ENCODE measurements at regions not wholly inside any gene's neighbourhood (a gene's known extent, or its start where the extent isn't known, plus 50 kb on each side); places are given as distances from the start of the nearest gene placed in this dataset.

DNA sequence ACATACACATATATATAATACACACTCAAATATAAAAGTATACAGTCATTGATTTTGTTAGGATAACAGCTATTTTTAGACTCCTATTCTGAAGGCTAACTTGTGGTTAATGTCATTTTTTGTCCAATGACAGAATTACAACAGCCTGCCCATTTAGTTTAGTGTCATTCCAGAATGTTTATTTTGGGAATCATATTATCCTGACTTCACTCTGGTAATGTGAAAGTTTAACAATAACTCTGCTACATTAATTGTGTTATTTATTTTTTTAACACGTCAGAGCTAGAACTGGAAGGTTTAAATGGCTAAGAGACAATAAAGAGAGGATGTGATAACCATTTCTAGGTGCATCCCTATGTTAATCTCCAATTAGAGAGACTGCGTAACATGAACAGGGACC, 648.1 kb downstream of the USP25 start:
- TF ChIP-seq, protein P1, sequence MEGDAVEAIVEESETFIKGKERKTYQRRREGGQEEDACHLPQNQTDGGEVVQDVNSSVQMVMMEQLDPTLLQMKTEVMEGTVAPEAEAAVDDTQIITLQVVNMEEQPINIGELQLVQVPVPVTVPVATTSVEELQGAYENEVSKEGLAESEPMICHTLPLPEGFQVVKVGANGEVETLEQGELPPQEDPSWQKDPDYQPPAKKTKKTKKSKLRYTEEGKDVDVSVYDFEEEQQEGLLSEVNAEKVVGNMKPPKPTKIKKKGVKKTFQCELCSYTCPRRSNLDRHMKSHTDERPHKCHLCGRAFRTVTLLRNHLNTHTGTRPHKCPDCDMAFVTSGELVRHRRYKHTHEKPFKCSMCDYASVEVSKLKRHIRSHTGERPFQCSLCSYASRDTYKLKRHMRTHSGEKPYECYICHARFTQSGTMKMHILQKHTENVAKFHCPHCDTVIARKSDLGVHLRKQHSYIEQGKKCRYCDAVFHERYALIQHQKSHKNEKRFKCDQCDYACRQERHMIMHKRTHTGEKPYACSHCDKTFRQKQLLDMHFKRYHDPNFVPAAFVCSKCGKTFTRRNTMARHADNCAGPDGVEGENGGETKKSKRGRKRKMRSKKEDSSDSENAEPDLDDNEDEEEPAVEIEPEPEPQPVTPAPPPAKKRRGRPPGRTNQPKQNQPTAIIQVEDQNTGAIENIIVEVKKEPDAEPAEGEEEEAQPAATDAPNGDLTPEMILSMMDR (IDR thresholded peaks at IDR 0.05), result no peak
- no peak for TF ChIP-seq POLR2A (IDR thresholded peaks at IDR 0.05)

All from prostate gland (tissue), 2 donors.